Neural crest cell (in vitro differentiated cells): ENCODE measurements at regions not wholly inside any gene's neighbourhood (a gene's known extent, or its start where the extent isn't known, plus 50 kb on each side); places are given as distances from the start of the nearest gene placed in this dataset.

Experiments used
- DNase-seq: peaks from one replicate; pipeline ENCODE4 v3.0.0; 2021; ENCODE audit warnings: low read depth, mixed read lengths, low spot score
- H3K27ac Mint-ChIP-seq: one replicate; pipeline ENCODE4 v1.8.0; 2021; ENCODE audit warnings: mild to moderate bottlenecking, mixed read lengths; ENCODE audit not compliant: unreplicated experiment
- H3K27me3 Mint-ChIP-seq: 2 replicates; pipeline ENCODE4 v1.8.0; 2021; ENCODE audit warnings: low read depth, mild to moderate bottlenecking, mixed read lengths
- H3K36me3 Mint-ChIP-seq: 2 replicates; pipeline ENCODE4 v1.8.0; 2021; ENCODE audit warnings: low read depth, mild to moderate bottlenecking, mixed read lengths
- H3K4me1 Mint-ChIP-seq: 2 replicates; pipeline ENCODE4 v1.8.0; 2021; ENCODE audit warnings: mixed read lengths
- H3K4me3 Mint-ChIP-seq: one replicate; pipeline ENCODE4 v1.8.0; 2021; ENCODE audit warnings: mild to moderate bottlenecking, mixed read lengths
- H3K9me3 Mint-ChIP-seq: 2 replicates; pipeline ENCODE4 v1.8.0; 2021; ENCODE audit warnings: mixed read lengths
- TF ChIP-seq, protein P1 (sequence below): fragments of 200-600 bp; sonication (generic); conservative IDR thresholded peaks from 2 replicates; pipeline ENCODE4 v1.5.0; 2021; ENCODE audit warnings: antibody characterized with exemption, mild to moderate bottlenecking

DNA sequence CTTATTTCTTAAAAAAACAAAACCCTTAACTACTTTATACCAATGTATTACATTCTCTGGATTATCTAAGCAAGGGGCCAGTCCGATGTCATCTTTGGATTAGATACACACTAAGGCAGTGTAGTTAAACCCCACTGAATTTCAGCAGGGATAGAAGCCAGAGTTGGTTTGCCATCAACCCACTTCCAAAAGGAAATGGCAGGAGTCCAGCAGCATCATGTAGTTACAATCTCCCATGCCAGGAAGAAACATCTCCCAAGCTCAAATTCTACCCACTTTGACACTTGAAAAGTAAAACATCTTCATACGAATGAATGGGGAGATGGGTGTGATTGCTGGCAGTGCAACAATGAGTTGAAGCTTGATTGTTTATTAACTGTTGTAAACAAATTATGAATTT lies 203.5 kb upstream of the PLXNC1 start:
- no peak overlapping the region for H3K4me3 Mint-ChIP-seq

DNA sequence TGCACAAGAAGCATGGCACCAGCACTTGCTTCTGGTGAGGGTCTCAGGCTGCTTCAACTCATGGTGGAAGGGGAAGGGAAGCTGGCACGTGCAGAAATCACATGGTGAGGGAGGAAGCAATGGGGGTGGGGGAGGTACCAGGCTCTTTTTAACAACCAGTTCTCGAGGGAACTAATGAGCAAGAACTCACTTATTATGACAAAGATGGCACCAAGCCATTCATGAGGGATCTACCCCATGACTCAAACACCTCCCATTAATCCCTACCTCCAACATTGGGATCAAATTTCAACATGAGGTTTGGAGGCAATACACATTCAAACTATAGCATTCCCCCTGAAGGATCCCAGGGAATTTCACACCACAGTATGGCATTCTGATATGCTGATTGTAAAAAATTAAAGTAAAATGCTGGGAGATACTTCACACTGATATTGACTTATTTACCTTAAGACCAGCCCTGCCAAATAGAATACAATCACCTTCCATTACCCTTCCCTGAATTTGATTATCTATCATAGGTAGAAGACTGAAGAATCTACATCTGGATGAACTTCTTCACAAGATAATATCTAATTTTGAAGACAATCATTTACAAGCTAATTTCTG lies 201.7 kb upstream of the PLXNC1 start:
- Mint-ChIP-seq H3K36me3 (peaks cover 5% of the 10 kb centered on the region), H3K27ac (no peak overlapping the region)

More for the DNA sequence above, 203.5 kb upstream of the PLXNC1 start:
- H3K36me3 Mint-ChIP-seq: peaks cover 5% of the 10 kb centered on the region
- TF ChIP-seq, protein P1, sequence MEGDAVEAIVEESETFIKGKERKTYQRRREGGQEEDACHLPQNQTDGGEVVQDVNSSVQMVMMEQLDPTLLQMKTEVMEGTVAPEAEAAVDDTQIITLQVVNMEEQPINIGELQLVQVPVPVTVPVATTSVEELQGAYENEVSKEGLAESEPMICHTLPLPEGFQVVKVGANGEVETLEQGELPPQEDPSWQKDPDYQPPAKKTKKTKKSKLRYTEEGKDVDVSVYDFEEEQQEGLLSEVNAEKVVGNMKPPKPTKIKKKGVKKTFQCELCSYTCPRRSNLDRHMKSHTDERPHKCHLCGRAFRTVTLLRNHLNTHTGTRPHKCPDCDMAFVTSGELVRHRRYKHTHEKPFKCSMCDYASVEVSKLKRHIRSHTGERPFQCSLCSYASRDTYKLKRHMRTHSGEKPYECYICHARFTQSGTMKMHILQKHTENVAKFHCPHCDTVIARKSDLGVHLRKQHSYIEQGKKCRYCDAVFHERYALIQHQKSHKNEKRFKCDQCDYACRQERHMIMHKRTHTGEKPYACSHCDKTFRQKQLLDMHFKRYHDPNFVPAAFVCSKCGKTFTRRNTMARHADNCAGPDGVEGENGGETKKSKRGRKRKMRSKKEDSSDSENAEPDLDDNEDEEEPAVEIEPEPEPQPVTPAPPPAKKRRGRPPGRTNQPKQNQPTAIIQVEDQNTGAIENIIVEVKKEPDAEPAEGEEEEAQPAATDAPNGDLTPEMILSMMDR: no peak
- H3K4me1 Mint-ChIP-seq: no peaks in the 10 kb centered on the region
- peaks cover 12% of the 10 kb centered on the region for H3K9me3 Mint-ChIP-seq
- no peak overlapping the region for H3K27ac Mint-ChIP-seq
- no peaks in the 10 kb centered on the region for H3K27me3 Mint-ChIP-seq
- no peak for DNase-seq

DNA sequence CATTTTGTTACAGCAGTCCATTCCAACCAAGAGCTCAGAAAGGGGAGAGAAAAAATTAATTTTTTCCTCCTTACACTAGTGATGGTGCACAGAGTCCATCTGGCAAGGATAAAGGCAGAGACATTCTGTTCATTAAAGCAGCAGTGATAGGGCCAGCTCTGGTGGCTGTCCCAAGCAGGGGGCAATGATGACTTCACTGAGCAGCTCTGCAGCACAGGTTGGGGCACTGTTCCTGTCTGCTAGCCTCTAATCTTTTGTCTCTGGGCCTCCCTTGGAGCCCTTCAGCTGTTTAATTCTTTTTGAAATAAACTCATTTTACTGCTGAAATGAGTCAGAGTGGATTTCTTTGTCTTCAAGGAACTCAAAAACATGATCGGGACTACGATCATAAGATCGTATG lies 200.9 kb upstream of the PLXNC1 start:
- Mint-ChIP-seq H3K4me1 (no peaks in the 10 kb centered on the region), H3K9me3 (peaks cover 12% of the 10 kb centered on the region), H3K27me3 (no peaks in the 10 kb centered on the region), H3K27ac (no peak overlapping the region), H3K36me3 (peaks cover 5% of the 10 kb centered on the region), H3K4me3 (no peak overlapping the region)
- TF ChIP-seq, protein P1: no peak
- no peak for DNase-seq

More for the DNA sequence above, 201.7 kb upstream of the PLXNC1 start:
- TF ChIP-seq, protein P1: no peak
- DNase-seq: no peak
- Mint-ChIP-seq H3K9me3 (peaks cover 12% of the 10 kb centered on the region), H3K4me1 (no peaks in the 10 kb centered on the region), H3K4me3 (no peak overlapping the region), H3K27me3 (no peaks in the 10 kb centered on the region)

DNA sequence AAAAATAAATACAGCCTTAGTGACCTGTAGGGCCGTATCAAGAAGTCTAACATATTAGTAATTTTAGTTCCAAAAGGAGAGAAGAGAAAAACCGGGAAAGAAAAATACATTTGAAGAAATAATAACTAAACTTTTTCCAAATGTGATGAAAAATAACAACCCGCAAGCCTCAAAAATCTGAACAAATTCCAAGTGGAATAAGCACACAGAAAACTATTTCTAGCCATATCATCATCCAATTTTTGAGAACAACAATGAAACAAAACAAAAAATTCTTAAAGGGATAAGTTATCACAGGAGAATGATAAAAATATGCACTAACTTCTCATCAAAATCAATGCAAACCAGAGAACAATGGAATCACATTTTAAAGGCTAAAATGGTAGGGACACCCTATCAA lies 198.1 kb upstream of the PLXNC1 start:
- Mint-ChIP-seq H3K9me3 (peaks cover 15% of the 10 kb centered on the region), H3K4me3 (no peak overlapping the region), H3K36me3 (peaks cover 5% of the 10 kb centered on the region), H3K27me3 (no peaks in the 10 kb centered on the region), H3K4me1 (no peaks in the 10 kb centered on the region), H3K27ac (no peak overlapping the region)
- TF ChIP-seq, protein P1: no peak
- DNase-seq: no peak

DNA sequence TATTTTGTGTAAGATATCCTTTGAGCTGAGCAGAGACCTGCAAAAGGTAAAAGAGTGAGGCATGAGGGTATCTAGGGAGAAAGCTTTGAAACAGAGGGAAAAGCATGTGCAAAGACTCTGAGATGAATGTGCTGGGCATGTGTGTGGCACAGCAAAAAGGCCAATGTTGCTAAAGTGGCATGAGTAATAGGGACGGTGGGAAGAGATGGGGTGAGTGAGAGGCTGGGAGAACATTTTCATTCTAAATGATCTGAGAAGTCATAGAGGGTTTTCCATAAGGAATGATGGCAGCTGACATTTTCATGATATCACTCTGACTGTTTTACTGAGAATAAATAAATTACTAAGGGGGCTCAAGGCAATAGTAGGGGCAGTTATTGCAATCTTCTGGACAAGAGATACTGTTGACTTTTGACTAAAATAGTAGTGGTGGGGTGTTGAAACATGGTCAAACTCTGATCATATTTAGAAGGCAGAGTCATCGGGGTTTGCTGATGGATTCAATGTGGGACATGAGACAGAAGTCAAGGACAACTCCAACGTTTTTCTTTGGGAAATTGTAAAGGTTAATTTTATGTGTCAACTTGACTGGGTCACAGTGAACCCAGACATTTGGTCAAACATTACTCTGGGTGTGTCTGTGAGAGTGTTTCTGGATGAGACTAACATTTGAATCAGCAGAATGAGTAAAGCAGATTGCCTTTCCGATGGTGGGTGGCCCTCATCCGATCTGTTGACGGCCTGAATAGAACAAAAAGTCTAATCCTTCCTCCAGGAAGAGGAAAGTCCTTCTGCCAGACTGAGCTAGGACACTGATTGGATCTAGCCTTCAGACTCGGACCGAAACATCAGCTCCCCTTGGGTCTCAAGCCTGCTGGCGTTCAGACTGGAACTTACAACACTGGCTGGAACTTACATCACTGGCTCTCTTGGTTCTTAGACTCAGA lies 193.9 kb upstream of the PLXNC1 start:
- Mint-ChIP-seq H3K9me3 (peaks cover 12% of the 10 kb centered on the region), H3K4me1 (no peaks in the 10 kb centered on the region), H3K4me3 (no peak overlapping the region), H3K27ac (no peak overlapping the region), H3K27me3 (no peaks in the 10 kb centered on the region), H3K36me3 (peaks cover 3% of the 10 kb centered on the region)
- no peak for DNase-seq
- TF ChIP-seq, protein P1: no peak
